ENCODE measurements at regions not wholly inside any gene's neighbourhood (a gene's known extent, or its start where the extent isn't known, plus 50 kb on each side); places are given as distances from the start of the nearest gene placed in this dataset.

DNA sequence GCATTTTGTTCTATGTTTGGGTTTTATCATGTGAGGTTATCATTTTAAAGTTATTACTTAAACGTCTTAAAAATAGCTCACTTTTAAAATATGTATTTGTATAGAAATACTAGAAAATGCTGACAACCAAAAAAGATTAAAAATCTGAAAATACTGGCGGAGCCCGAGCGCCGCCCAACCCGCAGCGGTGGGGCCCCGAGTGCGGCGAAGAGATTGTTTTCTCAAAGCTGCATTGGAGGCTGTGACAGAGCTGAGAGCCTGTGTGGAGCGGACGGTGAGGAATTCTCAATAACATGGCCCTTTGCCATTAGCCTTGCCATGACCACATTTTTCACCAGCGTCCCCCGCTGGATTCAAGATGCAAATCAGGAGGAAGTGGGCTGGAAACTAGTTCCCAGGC lies 255.4 kb downstream of the NKX6-1 start:
- intact Hi-C loops (cut with micrococcal nuclease), result loop anchor here (1.0 to 5.0 kb wide), 3 partner anchors 336 to 599 kb away; no protein-coding TSS in a partner anchor
- no peaks in the 10 kb centered on the region for H3K9me3 ChIP-seq (replicated peaks; ENCODE audit: control insufficient read depth, insufficient read depth, low read depth, low read length)
- CTCF ChIA-PET (ENCODE audit: low intra/inter-chr PET ratio), result no interaction called here
- ATAC-seq (no peak), DNase-seq (ENCODE audit: extremely low read depth in 1 of 4, low spot score in 3 of 4) (no peak), FAIRE-seq (no peak)
- H3K4me1 ChIP-seq (replicated peaks in 1 of 2; ENCODE audit: control insufficient read depth in 2 of 2, insufficient read depth in 2 of 2, low read length in 2 of 2), result peaks cover 0 to 6% of the 10 kb centered on the region in 2 experiments; a peak in 2 of 5 replicates
- H4K20me1 ChIP-seq (replicated peaks; ENCODE audit: control insufficient read depth, insufficient read depth, low read length), result no peaks in the 10 kb centered on the region
- H3K4me3 ChIP-seq, result no peak overlapping the region
- H2AFZ ChIP-seq (ENCODE audit: low read depth, low read length), result no peak overlapping the region
- no peaks in the 10 kb centered on the region for H3K9me1 ChIP-seq (ENCODE audit: control insufficient read depth, insufficient read depth, low read length)
- TF ChIP-seq LARP7 (IDR thresholded peaks at IDR 0.05), result no peak
- TF ChIP-seq ZNF316 (IDR thresholded peaks at IDR 0.05), result peak; percentile 57; the same call in 1 of the 2 replicates
- no peak for TF ChIP-seq FOSL1 (tag; conservative IDR thresholded peaks at IDR 0.05)
- no peak for TF ChIP-seq POLR2B (IDR thresholded peaks at IDR 0.05; ENCODE audit: low read depth, partially characterized antibody)
- 0 out of 2 replicates have a peak, but pooled peaks have one; percentile 12 for TF ChIP-seq C11orf30 (IDR thresholded peaks at IDR 0.05; ENCODE audit: low read depth)
- no peak for TF ChIP-seq EWSR1 (IDR thresholded peaks at IDR 0.05; ENCODE audit: borderline replicate concordance, low read depth, partially characterized antibody)
- TF ChIP-seq MCM3 (IDR thresholded peaks at IDR 0.05), result no peak
- no peak for TF ChIP-seq CHCHD3 (CRISPR knock-in tag; IDR thresholded peaks at IDR 0.05)
- TF ChIP-seq BDP1 (IDR thresholded peaks at IDR 0.05; ENCODE audit: insufficient read depth, insufficient read length), result no peak
- no peak for TF ChIP-seq POLR2A (conservative IDR thresholded peaks at IDR 0.05)
- no peaks in the 10 kb centered on the region for H3K27me3 ChIP-seq (ENCODE audit: control insufficient read depth in 2 of 2, insufficient read depth in 2 of 2, low read length in 2 of 2)
- in situ Hi-C loops (cut with MboI), result no loop called here
- H3K27ac ChIP-seq (ENCODE audit: extremely low read depth, low read depth, low read length), result no peak overlapping the region
- POLR2A ChIA-PET, result interaction anchor here (1.4 kb wide), 1 partner anchor 11 kb away, joined by 4 read pairs; no protein-coding TSS in a partner anchor
- no peaks in the 10 kb centered on the region for H3K36me3 ChIP-seq (ENCODE audit: control insufficient read depth, insufficient read depth, low read length)
- BruUV-seq (replicated peaks), result no TSS peak
- no peaks in the 10 kb centered on the region for H3K79me2 ChIP-seq (ENCODE audit: control insufficient read depth, insufficient read depth, low read length)
- no peak overlapping the region for H3K9ac ChIP-seq (ENCODE audit: insufficient read depth in 1 of 2, low read depth in 2 of 2, low read length in 2 of 2)
- 60% methylated on average over 12 of the region's 14 CpGs for WGBS (ENCODE audit: insufficient coverage, low coverage, missing lambda C conversion rate)
- H3K4me2 ChIP-seq (ENCODE audit: insufficient read depth, low read length), result no peak overlapping the region

Measured in K562 (cell line).